Peyer's patch (tissue), 4 donors: ENCODE measurements at regions not wholly inside any gene's neighbourhood (a gene's known extent, or its start where the extent isn't known, plus 50 kb on each side); places are given as distances from the start of the nearest gene placed in this dataset.

Experiments
- DNase-seq, 3 donors: peaks; one replicate each; pipeline ENCODE4 v3.0.0-alpha.2; 2017 to 2019
- H3K27ac ChIP-seq, 4 donors: fragments of 200-600 bp; sonication (generic); one replicate each; pipeline ENCODE4 v1.5.1; 2016 to 2019
- H3K27me3 ChIP-seq, 2 donors: fragments of 200-600 bp; sonication (generic); one replicate each; pipeline ENCODE4 v1.5.1; 2019
- H3K36me3 ChIP-seq, 3 donors: fragments of 200-600 bp; sonication (generic); one replicate each; pipeline ENCODE4 v1.5.1; 2016 to 2019
- H3K4me1 ChIP-seq, 4 donors: fragments of 200-600 bp; sonication (generic); one replicate each; pipeline ENCODE4 v1.5.1; 2016 to 2019
- H3K4me3 ChIP-seq, 4 donors: fragments of 200-600 bp; sonication (generic); 1 replicate in 3 of 4; 2 replicates in 1 of 4; pipeline ENCODE4 v1.5.1; 2016 to 2019; ENCODE audit warnings: mild to moderate bottlenecking in 1 of 4
- H3K9me3 ChIP-seq, 4 donors: fragments of 200-600 bp; sonication (generic); one replicate each; pipeline ENCODE4 v1.5.1; 2016 to 2019; ENCODE audit warnings: mild to moderate bottlenecking in 1 of 4
- POLR2A ChIP-seq, 2 donors: fragments of 450-650 bp; IDR thresholded peaks; one replicate each; pipeline ENCODE4 v1.5.1; 2017; ENCODE audit warnings: antibody characterized with exemption in 2 of 2, mild to moderate bottlenecking in 2 of 2, moderate library complexity in 2 of 2
- TF ChIP-seq, protein P1 (sequence below), 6 experiments: fragments of 450-650 bp in 4 of 6; fragments of 200-600 bp in 2 of 6; sonication (generic) in 1 of 6; IDR thresholded peaks; one replicate each; pipeline ENCODE4 v1.5.1; 2017 to 2019; ENCODE audit warnings: antibody characterized with exemption in 6 of 6, mild to moderate bottlenecking in 3 of 6, moderate library complexity in 1 of 6

DNA sequence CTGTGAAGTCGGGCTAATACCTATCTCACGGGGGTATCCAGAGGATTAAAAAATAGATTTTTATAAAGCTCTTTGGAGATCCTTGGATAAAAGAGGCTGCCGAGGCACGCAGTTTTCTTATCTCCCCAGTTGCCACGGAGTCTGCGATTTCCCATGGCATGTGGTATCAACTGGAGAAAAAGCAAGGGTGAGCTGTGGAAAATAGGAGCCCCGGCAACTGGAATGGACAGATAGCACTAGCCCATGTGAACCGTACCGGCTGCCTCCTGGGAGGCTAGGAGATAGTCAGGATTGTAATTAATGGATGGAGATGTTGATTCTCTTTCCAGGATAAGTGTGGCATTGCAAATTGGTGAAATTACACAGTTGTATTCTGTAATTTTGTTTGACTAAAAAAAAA lies 407.6 kb upstream of the KCNH7 start:
- DNase-seq = no peak
- H3K9me3 ChIP-seq = no peaks in the 10 kb centered on the region

DNA sequence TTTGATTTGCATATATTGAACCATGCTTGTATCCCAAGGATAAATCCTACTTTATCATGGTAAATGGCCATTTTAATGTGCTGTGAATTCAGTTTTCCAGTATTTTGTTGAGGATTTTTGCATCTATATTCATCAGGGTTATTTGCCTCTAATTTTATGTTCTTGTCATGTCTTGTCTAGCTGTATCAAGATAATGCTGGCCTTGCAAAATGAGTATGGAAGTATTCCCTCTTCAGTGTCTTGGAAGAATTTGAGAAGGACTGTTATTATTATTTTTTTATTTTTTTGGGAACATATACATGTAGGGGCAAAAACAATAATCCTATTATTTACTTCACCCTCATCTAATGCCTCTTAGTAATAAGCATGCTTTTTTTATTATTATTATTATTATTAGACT lies 398.0 kb upstream of the KCNH7 start:
- H3K4me3 ChIP-seq = no peak overlapping the region
- no peak overlapping the region for H3K27ac ChIP-seq
- TF ChIP-seq, protein P1, sequence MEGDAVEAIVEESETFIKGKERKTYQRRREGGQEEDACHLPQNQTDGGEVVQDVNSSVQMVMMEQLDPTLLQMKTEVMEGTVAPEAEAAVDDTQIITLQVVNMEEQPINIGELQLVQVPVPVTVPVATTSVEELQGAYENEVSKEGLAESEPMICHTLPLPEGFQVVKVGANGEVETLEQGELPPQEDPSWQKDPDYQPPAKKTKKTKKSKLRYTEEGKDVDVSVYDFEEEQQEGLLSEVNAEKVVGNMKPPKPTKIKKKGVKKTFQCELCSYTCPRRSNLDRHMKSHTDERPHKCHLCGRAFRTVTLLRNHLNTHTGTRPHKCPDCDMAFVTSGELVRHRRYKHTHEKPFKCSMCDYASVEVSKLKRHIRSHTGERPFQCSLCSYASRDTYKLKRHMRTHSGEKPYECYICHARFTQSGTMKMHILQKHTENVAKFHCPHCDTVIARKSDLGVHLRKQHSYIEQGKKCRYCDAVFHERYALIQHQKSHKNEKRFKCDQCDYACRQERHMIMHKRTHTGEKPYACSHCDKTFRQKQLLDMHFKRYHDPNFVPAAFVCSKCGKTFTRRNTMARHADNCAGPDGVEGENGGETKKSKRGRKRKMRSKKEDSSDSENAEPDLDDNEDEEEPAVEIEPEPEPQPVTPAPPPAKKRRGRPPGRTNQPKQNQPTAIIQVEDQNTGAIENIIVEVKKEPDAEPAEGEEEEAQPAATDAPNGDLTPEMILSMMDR (IDR thresholded peaks at IDR 0.05) = no peak
- TF ChIP-seq POLR2A (IDR thresholded peaks at IDR 0.05) = no peak
- H3K9me3 ChIP-seq = no peaks in the 10 kb centered on the region
- DNase-seq = no peak
- no peaks in the 10 kb centered on the region for H3K4me1 ChIP-seq
- H3K36me3 ChIP-seq = no peaks in the 10 kb centered on the region
- H3K27me3 ChIP-seq = no peaks in the 10 kb centered on the region

More for the DNA sequence above, 407.6 kb upstream of the KCNH7 start:
- Histone ChIP-seq H3K27me3 (no peaks in the 10 kb centered on the region), H3K27ac (no peak overlapping the region), H3K36me3 (no peaks in the 10 kb centered on the region), H3K4me1 (no peaks in the 10 kb centered on the region), H3K4me3 (no peak overlapping the region)
- TF ChIP-seq, protein P1 (IDR thresholded peaks at IDR 0.05) = no peak
- TF ChIP-seq POLR2A (IDR thresholded peaks at IDR 0.05) = no peak

DNA sequence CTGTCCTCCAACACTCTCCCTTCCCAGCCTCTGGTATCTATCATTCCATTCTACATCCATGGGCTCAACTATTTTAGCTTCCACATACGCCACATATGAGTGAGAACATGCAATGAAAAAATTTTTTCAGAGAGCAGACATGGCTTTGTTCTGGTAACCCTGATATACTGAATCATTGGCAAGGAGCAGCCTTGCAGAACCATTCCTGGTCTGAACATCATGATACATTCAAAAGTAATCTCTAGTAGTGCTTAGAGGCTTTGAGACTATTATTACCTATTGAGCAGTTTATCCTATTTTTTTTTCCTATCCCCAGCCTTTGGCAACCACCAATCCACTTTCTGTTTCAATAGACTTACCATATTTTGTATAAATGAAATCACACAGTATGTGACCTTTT lies 393.1 kb upstream of the KCNH7 start:
- no peak for TF ChIP-seq POLR2A (IDR thresholded peaks at IDR 0.05)
- TF ChIP-seq, protein P1 (IDR thresholded peaks at IDR 0.05) = no peak
- no peaks in the 10 kb centered on the region for H3K9me3 ChIP-seq
- no peak overlapping the region for H3K4me3 ChIP-seq

DNA sequence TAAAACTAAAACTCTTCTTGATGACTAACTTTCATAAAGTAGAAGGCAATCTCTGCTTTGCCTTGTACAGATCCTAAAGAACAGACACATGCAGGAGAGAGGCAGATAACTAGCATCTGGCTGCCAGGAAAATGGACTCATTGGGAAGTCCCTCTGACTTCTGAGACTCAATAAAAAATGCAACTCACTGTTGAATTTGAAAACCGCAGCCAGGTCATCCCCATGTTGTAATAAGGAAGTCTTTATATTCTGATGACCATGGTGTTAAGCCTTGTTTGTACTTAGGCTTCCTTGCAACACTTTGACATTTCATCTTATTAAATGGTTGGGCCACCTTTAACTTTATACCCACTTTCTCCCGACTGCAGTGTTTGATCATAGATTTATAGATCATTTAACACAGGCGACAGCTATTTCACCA lies 375.1 kb upstream of the KCNH7 start:
- no peak overlapping the region for H3K27ac ChIP-seq
- DNase-seq = no peak
- no peaks in the 10 kb centered on the region for H3K9me3 ChIP-seq
- no peaks in the 10 kb centered on the region for H3K36me3 ChIP-seq
- no peaks in the 10 kb centered on the region for H3K4me1 ChIP-seq
- no peaks in the 10 kb centered on the region for H3K27me3 ChIP-seq
- TF ChIP-seq, protein P1 (IDR thresholded peaks at IDR 0.05) = no peak
- no peak for TF ChIP-seq POLR2A (IDR thresholded peaks at IDR 0.05)
- H3K4me3 ChIP-seq = no peak overlapping the region

More for the DNA sequence above, 393.1 kb upstream of the KCNH7 start:
- H3K27ac ChIP-seq = no peak overlapping the region
- no peaks in the 10 kb centered on the region for H3K36me3 ChIP-seq
- H3K4me1 ChIP-seq = no peaks in the 10 kb centered on the region
- no peak for DNase-seq
- no peaks in the 10 kb centered on the region for H3K27me3 ChIP-seq

DNA sequence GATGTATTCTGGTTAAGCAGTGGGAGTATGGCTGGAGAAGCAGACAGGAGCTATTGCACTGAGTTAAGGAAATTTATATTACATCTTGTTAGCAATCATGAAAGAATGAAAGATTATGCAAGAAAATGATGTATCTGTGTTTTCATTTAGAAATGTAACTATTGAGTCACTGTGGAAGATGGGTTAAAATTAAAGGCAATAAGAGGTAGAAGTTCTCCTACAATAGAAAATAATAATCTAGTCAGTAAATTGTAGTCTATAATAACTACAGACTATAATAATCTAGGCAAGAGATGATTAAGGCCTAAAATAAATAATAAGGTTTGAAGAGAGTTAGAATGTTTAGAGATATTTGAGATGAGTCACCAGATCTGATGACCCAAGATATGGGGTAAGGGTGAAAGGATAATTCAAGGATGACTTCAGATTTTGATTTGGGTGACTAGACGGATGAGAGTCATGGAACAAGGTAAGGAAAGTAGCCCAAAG lies 371.9 kb upstream of the KCNH7 start:
- TF ChIP-seq POLR2A (IDR thresholded peaks at IDR 0.05) = no peak
- TF ChIP-seq, protein P1 (IDR thresholded peaks at IDR 0.05) = no peak
- Histone ChIP-seq H3K36me3 (no peaks in the 10 kb centered on the region), H3K4me1 (no peaks in the 10 kb centered on the region), H3K4me3 (no peak overlapping the region), H3K27me3 (no peaks in the 10 kb centered on the region), H3K27ac (no peak overlapping the region), H3K9me3 (no peaks in the 10 kb centered on the region)
- no peak for DNase-seq
